ENCODE measurements at regions not wholly inside any gene's neighbourhood (a gene's known extent, or its start where the extent isn't known, plus 50 kb on each side); places are given as distances from the start of the nearest gene placed in this dataset.

- TF ChIP-seq ZEB2 (tag by site-specific recombination; IDR thresholded peaks at IDR 0.05) (no peak), TRIM28 (IDR thresholded peaks at IDR 0.05; ENCODE audit: borderline replicate concordance, low read length) (no peak), ZNF157 (tag by site-specific recombination; IDR thresholded peaks at IDR 0.05) (no peak), REST (tag by site-specific recombination; IDR thresholded peaks at IDR 0.05) (no peak), KLF1 (tag by site-specific recombination; IDR thresholded peaks at IDR 0.05) (no peak), CTCF (tag by site-specific recombination; IDR thresholded peaks at IDR 0.05) (no peak), ZNF416 (tag by site-specific recombination; IDR thresholded peaks at IDR 0.05) (no peak), ZNF138 (tag by site-specific recombination; IDR thresholded peaks at IDR 0.05; ENCODE audit: borderline replicate concordance) (no peak), ZNF292 (tag by site-specific recombination; IDR thresholded peaks at IDR 0.05; ENCODE audit: borderline replicate concordance, low read depth) (no peak)
Measured at GRCh38 chr14:29161593-29161992, 395.0 kb downstream of the FOXG1 start.
